ENCODE measurements at regions not wholly inside any gene's neighbourhood (a gene's known extent, or its start where the extent isn't known, plus 50 kb on each side); places are given as distances from the start of the nearest gene placed in this dataset.
"Not testable (repeated sequence)": the region's sequence is repeated elsewhere in the genome, so short reads cannot be mapped to it uniquely, and the experiment has no call there.

DNA sequence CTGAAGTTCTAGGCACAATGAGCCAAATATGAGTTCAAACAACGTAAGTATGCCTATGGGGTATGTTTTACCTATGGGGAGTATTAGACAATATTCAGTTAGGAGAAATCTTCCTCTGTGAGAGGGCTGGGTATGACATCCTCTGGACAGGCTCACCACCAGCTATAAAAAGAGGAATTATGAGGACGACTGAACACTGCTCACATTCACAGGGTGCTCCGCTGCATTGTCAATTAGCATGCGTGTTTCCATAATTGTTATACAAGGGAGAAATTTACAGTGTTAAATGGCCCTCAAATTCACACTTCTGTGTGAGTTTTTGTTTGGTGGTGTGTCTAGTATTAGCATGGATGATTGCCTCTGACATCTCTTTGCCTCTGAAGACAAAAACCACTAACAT is 700.4 kb downstream of the BCL11A start:
- no peak for DNase-seq

DNA sequence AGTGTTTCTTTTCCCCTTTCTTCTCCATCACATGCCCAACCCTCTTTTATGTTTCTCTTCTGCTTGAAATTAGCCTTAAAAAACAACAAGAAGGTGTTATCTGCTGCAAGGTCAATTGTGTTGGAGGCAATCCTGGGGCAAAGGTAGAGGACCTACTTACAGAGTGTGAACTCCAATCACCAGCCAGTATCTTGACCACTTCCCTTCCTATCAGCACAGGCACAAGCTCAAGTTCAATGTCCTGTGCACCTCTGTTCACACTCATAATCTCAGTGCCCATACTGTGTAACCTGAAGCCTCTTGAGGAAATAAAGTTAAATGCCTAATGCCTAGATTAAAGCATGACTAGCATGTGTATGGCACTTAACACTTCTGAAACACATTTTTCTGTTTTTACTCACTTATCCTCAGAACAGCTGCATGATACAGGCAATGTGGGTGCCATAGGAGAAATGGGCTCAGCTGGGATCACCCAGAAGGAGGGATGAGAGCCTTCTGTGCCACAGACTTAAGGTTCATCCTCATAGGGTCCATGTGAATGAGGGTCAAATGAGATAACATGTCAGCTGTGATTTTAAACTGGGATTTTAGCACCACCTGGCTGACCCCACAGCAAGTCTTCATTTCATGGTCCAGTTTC is 701.5 kb downstream of the BCL11A start:
- no peak for DNase-seq

DNA sequence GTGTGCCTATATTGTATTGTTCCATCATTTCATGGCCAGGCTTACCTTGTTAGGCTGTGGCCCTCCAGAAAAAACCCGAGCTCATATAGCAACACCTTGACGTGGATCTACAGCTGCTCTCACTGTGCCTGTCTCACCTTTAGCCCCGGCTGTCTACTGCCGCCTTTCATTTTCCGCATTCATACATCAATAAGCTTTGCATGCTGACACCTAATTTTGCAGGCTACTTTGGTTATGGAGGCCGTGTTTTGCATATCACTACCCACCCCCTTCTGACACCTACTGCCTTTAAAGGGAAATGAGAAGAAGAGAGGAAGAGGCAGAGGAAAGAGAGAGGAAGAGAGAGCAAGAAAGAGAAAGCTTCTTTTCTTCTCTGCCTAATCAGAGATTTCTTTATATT is 702.9 kb downstream of the BCL11A start:
- no peak for DNase-seq

DNA sequence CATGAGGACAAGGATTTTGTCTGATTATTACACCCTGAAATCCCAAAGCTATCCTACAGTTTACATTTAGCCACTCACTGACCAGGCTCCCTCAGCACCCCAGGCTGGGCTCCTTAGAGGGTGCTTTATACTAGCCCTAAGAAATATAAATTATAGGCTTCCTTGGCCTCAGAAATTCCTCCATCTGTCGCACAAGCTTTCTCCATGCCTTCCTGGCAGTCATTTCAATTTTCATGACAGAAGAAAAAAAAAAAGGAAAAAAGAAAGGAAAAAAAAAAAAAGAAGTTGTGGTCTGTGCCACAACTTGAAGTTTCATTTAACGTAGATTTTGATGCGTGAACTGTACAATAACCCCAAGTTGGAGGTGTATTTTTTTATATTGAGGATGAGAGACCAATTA is 719.5 kb downstream of the BCL11A start:
- DNase-seq: no peak

DNA sequence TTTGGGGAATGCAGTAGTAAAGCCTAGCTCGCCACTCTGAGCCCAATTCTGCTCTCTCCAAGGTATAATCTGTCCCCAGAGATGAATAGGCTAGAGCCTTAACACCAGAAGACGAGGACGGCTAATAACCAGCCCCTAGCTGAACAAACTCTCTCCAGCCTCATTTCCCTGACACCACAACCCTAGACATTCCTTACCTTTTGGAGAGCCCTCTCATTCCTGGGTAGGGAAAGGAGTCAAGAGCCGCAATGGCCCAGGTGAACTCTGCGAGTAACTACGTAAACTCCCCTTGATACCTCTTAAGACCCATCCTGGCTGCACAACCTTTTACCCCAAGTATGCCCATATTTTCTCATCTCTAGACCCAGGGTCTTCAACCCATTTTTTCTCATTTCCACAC is 722.9 kb downstream of the BCL11A start:
- no peak for DNase-seq

DNA sequence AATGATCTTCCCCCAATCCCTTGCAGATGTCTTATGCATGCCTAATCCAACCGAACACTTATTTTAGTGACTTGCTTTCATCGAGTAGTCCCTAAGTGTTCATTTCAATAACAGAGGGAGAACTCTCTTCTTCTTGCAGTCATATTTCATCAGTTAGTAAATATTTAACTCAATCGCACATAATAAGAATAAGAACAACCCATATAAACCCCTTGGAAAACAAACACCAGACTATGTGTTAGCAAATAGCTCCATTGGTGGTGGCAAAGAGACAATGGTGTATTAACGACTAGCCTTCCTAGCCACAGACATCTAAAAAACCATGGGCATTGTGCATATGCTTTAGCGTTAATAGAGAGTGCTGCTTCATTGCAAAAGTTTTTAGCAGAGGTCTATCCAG is 725.8 kb downstream of the BCL11A start:
- DNase-seq: no peak

DNA sequence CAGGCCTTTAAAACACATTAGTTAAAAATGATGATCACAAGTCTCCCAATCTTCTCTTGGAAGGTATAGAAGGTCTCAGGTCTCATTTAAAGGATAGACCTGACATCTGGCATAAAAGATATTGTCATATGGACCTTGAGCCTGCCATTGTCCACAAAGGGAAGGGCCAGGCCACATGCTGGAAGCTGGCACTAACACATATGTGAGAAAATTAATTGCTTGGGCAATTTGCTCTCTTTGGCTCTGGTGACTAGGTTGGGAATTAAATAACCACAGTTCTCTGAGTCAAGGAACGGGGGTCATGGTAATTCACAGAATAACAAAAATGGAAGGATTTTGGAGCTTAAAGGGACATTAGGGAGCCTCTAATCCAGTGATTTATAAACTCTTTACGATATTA is 727.3 kb downstream of the BCL11A start:
- no peak for DNase-seq

- no peak for DNase-seq
Measured at GRCh38 chr2:59824314-59824713, 729.1 kb downstream of the BCL11A start.

DNA sequence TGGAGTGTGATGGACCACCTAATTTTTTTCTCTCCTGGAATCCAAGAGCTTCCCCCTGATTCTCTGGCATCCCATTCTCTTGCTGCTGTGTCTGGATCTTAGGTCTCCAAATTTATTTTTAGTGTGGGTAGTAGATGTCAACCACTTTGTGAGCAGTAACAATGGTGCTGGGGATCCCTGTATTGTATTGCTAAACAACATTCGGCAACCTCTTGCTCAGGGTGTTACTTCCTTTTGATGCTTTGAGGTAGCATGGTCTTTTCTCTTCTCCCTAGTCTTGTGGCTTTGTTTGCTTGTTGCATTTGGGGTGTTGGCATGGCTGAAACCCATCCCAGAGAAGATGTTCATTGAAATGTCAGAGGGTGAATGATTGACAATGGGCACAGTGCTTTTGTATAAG is 737.4 kb downstream of the BCL11A start:
- DNase-seq: no peak

- not testable (repeated sequence) for DNase-seq
Measured at GRCh38 chr2:59810283-59810682, 743.2 kb downstream of the BCL11A start.

- no peak for DNase-seq
Measured at GRCh38 chr2:59806486-59806885, 747.0 kb downstream of the BCL11A start.

GRCh38 chr2:59804732-59805131 is 748.7 kb downstream of the BCL11A start:
- DNase-seq: no peak

GRCh38 chr2:59803586-59803985 is 749.9 kb downstream of the BCL11A start:
- DNase-seq: no peak

GRCh38 chr2:59798687-59799232 is 754.7 kb downstream of the BCL11A start:
- no peak for DNase-seq

DNA sequence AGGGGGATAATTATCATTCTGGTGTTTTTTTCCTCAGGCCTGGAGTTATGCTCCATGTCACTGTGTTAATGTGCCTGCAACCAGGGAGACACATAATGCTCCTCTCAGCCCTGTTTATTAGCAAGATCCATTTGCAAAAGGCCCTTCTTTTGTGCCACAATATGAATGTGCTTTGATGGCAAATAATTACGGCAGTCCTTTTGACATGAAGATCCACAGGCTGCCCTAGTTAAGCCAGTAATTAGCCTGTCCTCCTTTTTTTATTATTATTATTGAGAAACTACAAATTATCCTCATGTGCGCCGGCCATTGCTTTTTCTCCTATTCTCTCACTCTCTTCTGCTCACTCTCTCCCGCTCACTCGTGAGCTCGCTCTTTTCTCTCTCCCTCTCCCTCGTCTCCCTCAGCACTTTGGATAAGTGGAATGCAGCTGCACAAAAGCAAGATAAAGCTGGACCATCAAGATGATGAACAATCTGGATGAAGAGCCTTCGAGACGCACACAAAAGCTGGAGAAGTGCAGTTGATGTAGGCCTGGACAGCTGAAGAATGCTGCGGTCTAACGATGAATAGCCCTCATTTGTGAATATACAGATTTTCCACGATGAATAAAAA is 762.3 kb downstream of the BCL11A start:
- DNase-seq: no peak

GRCh38 chr2:59790186-59791003 is 763.1 kb downstream of the BCL11A start:
- no peak for DNase-seq

DNA sequence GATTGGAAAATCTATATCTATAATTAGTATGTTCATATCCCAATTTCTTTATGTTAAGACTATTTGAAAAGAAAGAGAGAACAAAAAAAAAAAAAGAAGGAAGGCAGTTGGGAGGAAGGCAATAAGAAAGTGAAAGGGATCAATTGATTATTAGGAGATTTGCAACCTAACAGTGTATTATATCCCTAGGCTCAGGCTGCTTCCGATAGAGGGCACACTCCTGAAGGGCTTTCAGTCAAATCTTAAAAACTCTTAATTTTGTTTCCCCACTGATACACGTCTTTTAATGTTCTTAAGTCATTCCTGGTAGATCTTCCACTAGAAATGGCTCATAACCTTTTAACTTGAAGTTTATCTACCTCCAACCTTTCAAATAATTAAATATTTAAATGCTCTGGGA is 763.9 kb downstream of the BCL11A start:
- DNase-seq: no peak

DNA sequence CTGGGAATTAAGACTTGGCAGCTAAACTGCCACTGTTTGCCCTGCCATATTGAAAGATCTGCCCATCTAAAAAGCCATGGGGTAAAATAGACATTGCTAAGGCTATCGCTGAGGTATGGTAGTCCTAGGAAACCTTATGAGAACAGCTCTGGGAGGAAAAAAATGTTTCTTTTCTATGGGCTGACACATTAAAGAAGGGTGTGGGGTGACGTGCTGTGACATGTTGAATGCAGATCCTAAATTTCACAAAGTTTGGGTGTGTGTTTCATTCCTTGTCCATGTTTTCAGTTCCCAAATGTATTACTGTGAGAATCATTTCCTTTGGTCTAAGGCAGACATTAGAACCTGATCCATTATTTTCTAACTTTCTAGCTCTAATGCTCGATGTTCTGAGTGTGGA is 766.4 kb downstream of the BCL11A start:
- no peak for DNase-seq

- DNase-seq: no peak
Measured at GRCh38 chr2:59786684-59787083, 766.8 kb downstream of the BCL11A start.

DNA sequence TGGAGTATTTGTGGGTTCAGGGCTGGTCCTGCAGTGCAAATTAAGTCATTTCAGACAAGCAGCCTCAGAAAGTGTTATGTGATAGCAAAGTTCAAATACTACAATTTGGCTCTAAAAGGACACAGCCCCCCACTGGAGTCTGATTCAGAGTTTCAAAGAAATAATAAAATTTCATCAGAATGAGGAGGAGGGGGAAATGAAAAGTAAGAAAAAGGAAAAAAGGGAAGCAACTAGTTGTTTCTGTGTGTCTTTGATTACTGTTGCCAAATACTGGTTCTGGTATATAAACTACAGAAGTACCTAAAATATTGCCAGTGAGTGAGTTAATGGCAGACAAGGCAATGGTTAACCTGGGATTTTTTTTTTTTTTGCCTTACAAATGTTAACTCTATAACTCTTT is 773.9 kb downstream of the BCL11A start:
- DNase-seq: no peak

DNA sequence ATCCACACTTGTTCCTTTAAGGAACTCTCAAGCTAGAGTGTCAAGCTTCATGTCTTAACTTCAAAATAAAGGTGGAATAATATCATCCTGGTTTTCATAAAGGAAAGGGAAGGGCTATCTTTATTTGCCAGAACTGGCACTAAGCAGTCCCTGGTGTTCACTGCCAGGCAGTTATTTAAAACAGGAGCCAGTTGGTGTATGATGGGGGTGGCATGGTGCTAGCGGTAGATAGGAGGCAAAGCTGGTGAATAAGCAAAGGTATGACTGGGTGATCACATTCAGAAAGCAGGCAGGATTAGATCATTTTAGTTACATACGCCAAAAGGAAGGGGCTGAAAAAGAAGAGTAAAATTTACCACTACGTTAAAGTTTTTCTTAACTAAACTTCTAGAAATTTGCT is 776.3 kb downstream of the BCL11A start:
- no peak for DNase-seq

- no peak for DNase-seq
Measured at GRCh38 chr2:59776726-59777008, 776.8 kb downstream of the BCL11A start.

DNA sequence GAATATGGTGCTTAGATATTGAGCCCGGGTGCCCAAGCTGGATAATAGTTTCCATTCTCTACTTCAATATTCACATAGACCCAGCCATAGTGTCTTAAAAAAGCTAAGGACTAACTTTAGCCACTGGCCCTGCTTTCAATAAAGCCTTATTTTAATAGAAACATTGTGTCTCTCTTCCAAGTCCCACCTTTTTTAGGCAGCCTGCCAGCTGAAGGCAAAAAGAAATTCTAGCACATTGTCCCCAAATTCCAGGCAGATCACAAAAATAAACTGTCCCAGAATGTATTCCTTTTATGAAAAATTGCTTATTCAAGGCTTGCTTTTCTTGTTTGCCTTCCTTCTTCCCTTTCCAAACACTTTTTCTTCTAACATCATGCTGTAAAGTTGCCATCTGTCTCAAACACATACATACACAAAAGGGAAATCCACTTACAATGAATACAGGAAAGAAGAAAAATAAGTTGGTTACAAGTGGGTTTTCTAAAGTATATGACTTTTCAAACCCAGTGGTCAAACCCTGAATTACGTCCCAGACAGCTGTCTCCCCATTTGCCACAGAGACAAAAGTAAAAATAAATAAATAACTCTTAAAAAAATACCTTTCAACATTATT is 778.5 kb downstream of the BCL11A start:
- no peak for DNase-seq

- peak; percentile 42 for DNase-seq
Measured at GRCh38 chr2:59770651-59771050, 782.8 kb downstream of the BCL11A start.
